Right renal cortex interstitium (tissue), 3 donors: ENCODE measurements at regions not wholly inside any gene's neighbourhood (a gene's known extent, or its start where the extent isn't known, plus 50 kb on each side); places are given as distances from the start of the nearest gene placed in this dataset.

Experiments used
- DNase-seq, 3 donors: peaks; one replicate each; pipeline ENCODE4 v3.0.0-alpha.2; 2013; ENCODE audit warnings: low read depth in 3 of 3, low spot score in 2 of 3

DNA sequence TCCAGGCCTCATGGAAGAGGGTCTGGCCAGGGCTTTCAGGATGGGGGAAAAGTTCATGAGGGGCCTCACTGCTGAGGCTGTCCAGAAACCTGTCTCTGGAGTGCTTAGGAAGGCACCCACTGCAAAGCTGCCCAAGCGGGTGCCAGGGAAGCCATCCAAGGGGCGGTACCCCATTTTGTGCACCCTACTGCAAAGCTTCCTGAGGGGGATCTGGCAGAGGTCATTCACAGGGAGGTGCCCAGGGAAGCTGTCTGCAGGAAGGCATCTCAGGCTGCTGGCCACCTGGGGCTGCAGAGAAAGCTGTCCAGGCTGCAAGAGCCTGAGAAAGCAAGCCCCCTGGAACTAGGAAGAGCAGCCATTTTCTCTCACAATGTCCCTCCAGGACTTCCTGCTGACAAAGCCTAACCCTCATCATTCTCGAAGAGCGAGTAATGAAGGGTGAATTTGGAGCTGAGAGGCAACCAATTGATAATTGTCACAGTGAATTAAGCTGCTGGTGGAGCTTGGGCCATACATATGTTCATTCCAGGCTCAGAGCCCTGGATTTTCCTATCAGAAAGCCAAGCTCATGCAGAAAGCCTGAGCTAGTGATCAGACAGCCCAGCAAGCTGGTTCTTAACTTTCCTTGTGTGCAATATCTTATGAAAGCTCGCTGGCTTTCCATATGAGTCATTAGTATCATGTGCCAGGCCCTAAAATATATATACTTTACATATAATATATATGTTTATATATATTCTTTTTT, 62.2 kb upstream of the SLC22A16 start:
- no peak for DNase-seq

GRCh38 chr6:110537208-110538123, 61.1 kb upstream of the SLC22A16 start:
- no peak for DNase-seq

DNA sequence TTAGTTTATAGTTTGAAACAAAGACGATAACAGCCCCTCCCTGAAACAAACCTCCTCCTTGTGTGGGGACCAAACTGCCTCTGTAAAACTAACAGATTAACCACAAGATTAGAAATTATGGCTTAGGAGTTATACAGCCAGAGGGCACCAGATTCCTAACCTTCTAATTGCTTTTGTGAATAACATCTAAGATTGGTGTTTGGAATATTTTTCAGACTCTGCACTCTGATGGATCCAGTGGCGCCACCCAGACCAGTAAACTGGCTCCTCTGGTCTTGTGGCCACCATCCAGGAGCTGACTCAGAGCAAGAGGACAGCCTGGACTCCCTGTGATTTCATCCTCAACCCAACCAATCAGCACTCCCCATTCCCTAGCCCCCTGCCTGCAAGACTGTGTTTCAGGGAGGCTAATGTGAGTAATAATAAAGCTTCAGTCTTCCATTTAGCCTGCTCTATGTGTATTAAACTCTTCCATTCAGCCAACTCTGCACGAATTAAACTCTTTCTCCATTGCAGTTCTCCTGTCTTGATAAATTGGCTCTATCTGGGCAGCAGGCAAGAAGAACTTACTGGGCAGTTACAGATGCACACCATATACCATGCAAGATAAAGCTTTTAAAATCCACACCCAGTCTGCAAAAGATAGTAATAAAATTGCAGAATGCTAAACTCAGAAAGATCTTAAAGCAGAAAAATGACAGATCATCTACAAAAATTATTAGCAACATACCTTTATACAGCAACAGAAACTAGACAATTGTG, 58.5 kb upstream of the SLC22A16 start:
- DNase-seq, result no peak

DNA sequence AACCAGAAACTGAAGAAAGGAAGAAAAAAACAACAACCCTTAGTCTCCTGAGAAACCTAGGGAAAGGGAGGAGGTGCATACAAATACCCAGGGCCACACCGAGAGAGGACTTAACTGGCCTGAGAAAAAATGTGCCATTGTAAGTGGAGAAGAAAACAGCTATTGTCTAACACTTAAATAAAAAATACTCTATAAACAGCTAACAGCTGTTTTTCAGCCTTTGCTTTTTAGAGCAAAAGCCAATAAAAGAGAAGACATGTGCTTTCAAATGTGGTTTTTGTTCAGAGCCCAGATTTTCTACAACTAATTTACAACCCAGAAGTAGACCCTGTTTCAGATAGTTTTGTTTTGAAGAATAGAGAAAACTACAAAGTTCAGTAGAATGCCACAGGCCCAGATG, 56.0 kb upstream of the SLC22A16 start:
- no peak for DNase-seq

- no peak for DNase-seq
Measured at GRCh38 chr6:110530671-110531070, 54.3 kb upstream of the SLC22A16 start.

GRCh38 chr6:110529907-110530306, 53.5 kb upstream of the SLC22A16 start:
- no peak for DNase-seq

GRCh38 chr6:110529355-110529754, 52.9 kb upstream of the SLC22A16 start:
- no peak for DNase-seq

GRCh38 chr6:110528930-110529325, 52.5 kb upstream of the SLC22A16 start:
- DNase-seq, result no peak

DNA sequence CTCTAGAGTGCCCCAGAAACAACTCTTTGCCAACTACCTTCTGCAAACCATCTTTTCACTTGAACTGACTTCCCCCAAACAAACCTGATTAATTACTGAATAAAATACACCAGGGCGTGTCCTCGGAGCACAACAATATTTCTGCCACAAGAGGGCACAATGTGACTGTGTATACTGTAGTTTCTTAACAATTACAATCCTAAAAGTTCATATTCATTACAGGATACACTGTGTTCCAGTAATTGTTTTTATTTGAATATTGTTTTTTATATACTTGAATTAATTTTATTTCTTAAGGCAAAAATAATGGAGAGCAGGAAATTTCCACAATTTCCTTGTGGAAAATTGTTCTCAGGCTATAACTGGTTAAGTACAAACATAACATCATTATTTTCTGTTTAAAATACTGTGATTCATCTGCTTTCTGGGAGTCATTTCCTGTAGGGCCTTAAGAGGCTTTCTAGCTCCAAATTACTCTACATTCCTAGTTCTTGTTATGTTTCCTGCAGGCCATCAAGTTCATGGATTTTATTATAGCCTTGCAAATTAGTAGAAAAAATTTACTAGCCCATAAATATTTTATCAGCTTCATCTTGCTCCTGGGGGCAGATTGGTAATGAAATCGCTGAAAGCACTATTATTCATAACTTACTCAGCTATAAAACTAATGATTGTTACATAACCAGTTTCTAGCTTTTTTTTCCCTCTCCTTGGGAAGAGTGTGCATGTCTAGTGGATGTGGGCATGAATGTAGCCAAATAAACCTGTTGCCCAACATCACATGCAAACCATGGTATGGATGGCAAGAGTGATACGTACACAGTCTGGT, 51.9 kb upstream of the SLC22A16 start:
- peak; percentile 52 to 68 (median 52) for DNase-seq

- DNase-seq, result no peak
Measured at GRCh38 chr6:110527516-110527915, 51.1 kb upstream of the SLC22A16 start.

GRCh38 chr6:110526726-110527125, 50.3 kb upstream of the SLC22A16 start:
- no peak for DNase-seq
